H9 (cell line): ENCODE measurements at regions not wholly inside any gene's neighbourhood (a gene's known extent, or its start where the extent isn't known, plus 50 kb on each side); places are given as distances from the start of the nearest gene placed in this dataset.

Experiments used
- DNase-seq: peaks from one replicate; pipeline ENCODE4 v3.0.0-alpha.2; 2017
- H2AFZ ChIP-seq: one replicate; pipeline ENCODE4 v1.6.1; 2013; ENCODE audit warnings: mild to moderate bottlenecking, low read length, control low read depth, moderate library complexity
- H2AK5ac ChIP-seq: 2 replicates; pipeline ENCODE4 v1.6.1; 2013; ENCODE audit warnings: low read length, control low read depth, mixed read lengths; ENCODE audit not compliant: insufficient read length
- H2BK120ac ChIP-seq: one replicate; pipeline ENCODE4 v1.6.1; 2013; ENCODE audit warnings: low read depth, mild to moderate bottlenecking, low read length, control low read depth, inconsistent platforms; ENCODE audit not compliant: poor library complexity, severe bottlenecking
- H2BK12ac ChIP-seq: 2 replicates; pipeline ENCODE4 v1.6.1; 2013; ENCODE audit warnings: low read length, control low read depth, mixed read lengths, low read depth; ENCODE audit not compliant: insufficient read length
- H2BK15ac ChIP-seq: 2 replicates; pipeline ENCODE4 v1.6.1; 2013; ENCODE audit warnings: low read depth, low read length, control low read depth
- H2BK20ac ChIP-seq: one replicate; pipeline ENCODE4 v1.6.1; 2013; ENCODE audit warnings: low read depth, mild to moderate bottlenecking, low read length, control low read depth, inconsistent platforms; ENCODE audit not compliant: poor library complexity, severe bottlenecking
- H2BK5ac ChIP-seq: 2 replicates; pipeline ENCODE4 v1.6.1; 2013; ENCODE audit warnings: low read length, control low read depth, mixed read lengths; ENCODE audit not compliant: insufficient read length
- H3K14ac ChIP-seq: 2 replicates; pipeline ENCODE4 v1.6.1; 2013; ENCODE audit warnings: low read length, control low read depth; ENCODE audit not compliant: insufficient read depth
- H3K18ac ChIP-seq: 2 replicates; pipeline ENCODE4 v1.6.1; 2013; ENCODE audit warnings: low read depth, mild to moderate bottlenecking, mixed read lengths, low read length, control low read depth; ENCODE audit not compliant: insufficient read length
- H3K23ac ChIP-seq: 2 replicates; pipeline ENCODE4 v1.6.1; 2013; ENCODE audit warnings: low read length, control low read depth, mixed read lengths, low read depth; ENCODE audit not compliant: insufficient read length
- H3K23me2 ChIP-seq: 2 replicates; pipeline ENCODE4 v1.6.1; 2013; ENCODE audit warnings: low read depth, mild to moderate bottlenecking, mixed read lengths, low read length, control low read depth; ENCODE audit not compliant: insufficient read length, poor library complexity, severe bottlenecking
- H3K27ac ChIP-seq: 2 replicates; pipeline ENCODE4 v1.5.1; 2013; ENCODE audit warnings: low read length, control low read depth, mixed read lengths, low read depth; ENCODE audit not compliant: insufficient read length
- H3K27me3 ChIP-seq: 2 replicates; pipeline ENCODE4 v1.6.1; 2013; ENCODE audit warnings: low read length, control low read depth, inconsistent platforms; ENCODE audit not compliant: insufficient read depth
- H3K4ac ChIP-seq: 2 replicates; pipeline ENCODE4 v1.6.1; 2013; ENCODE audit warnings: low read depth, mild to moderate bottlenecking, control low read depth, inconsistent platforms, low read length, moderate library complexity
- H3K4me1 ChIP-seq: 2 replicates; pipeline ENCODE4 v1.6.1; 2013; ENCODE audit warnings: low read length, control low read depth, inconsistent platforms; ENCODE audit not compliant: insufficient read depth
- H3K4me2 ChIP-seq: 2 replicates; pipeline ENCODE4 v1.6.1; 2013; ENCODE audit warnings: low read length, control low read depth, mixed read lengths; ENCODE audit not compliant: insufficient read length, insufficient read depth
- H3K56ac ChIP-seq: 2 replicates; pipeline ENCODE4 v1.6.1; 2013; ENCODE audit warnings: low read depth, mild to moderate bottlenecking, mixed read lengths, low read length, control low read depth; ENCODE audit not compliant: insufficient read length
- H3K79me1 ChIP-seq: 2 replicates; pipeline ENCODE4 v1.6.1; 2013; ENCODE audit warnings: low read depth, mild to moderate bottlenecking, moderate library complexity, low read length, control low read depth, inconsistent platforms; ENCODE audit not compliant: insufficient read depth, poor library complexity, severe bottlenecking
- H3K79me2 ChIP-seq: 2 replicates; pipeline ENCODE4 v1.6.1; 2013; ENCODE audit warnings: low read length, control low read depth, inconsistent platforms; ENCODE audit not compliant: insufficient read depth
- H3K9ac ChIP-seq: 2 replicates; pipeline ENCODE4 v1.6.1; 2013; ENCODE audit warnings: low read length, control low read depth, mixed read lengths; ENCODE audit not compliant: insufficient read length; ENCODE audit errors: extremely low read depth
- H3K9me3 ChIP-seq: one replicate; pipeline ENCODE4 v1.6.1; 2013; ENCODE audit warnings: low read depth, low read length, inconsistent platforms; ENCODE audit not compliant: control insufficient read depth
- H3T11ph ChIP-seq: one replicate; pipeline ENCODE4 v1.6.1; 2013; ENCODE audit warnings: mild to moderate bottlenecking, low read length, control low read depth, inconsistent platforms
- H4K20me1 ChIP-seq: one replicate; pipeline ENCODE4 v1.6.1; 2013; ENCODE audit not compliant: control insufficient read depth, insufficient read length, insufficient read depth
- H4K5ac ChIP-seq: 2 replicates; pipeline ENCODE4 v1.6.1; 2013; ENCODE audit warnings: low read depth, mild to moderate bottlenecking, mixed read lengths, low read length, control low read depth; ENCODE audit not compliant: insufficient read length
- H4K8ac ChIP-seq: replicated peaks from 2 replicates; pipeline ENCODE4 v1.6.1; 2013; ENCODE audit warnings: low read length, control low read depth, mixed read lengths, low read depth; ENCODE audit not compliant: insufficient read length
- H4K91ac ChIP-seq: 2 replicates; pipeline ENCODE4 v1.6.1; 2013; ENCODE audit warnings: low read depth, mild to moderate bottlenecking, moderate library complexity, mixed read lengths, low read length, control low read depth; ENCODE audit not compliant: insufficient read length
- H3K27ac Mint-ChIP-seq, 3 experiments: 2 replicates in 2 of 3; 3 replicates in 1 of 3; pipeline ENCODE4 v1.8.0; 2020 to 2021; ENCODE audit warnings: mixed read lengths in 3 of 3, mild to moderate bottlenecking in 1 of 3, moderate library complexity in 1 of 3
- H3K27me3 Mint-ChIP-seq: 2 replicates; pipeline ENCODE4 v1.8.0; 2021; ENCODE audit warnings: low read depth, mild to moderate bottlenecking, moderate library complexity, mixed read lengths
- H3K36me3 Mint-ChIP-seq, 3 experiments: 2 replicates in 2 of 3; 3 replicates in 1 of 3; pipeline ENCODE4 v1.8.0; 2020 to 2021; ENCODE audit warnings: low read depth in 3 of 3, mixed read lengths in 3 of 3; ENCODE audit not compliant: insufficient read depth in 1 of 3
- H3K4me1 Mint-ChIP-seq, 2 experiments: 2 replicates each; pipeline ENCODE4 v1.8.0; 2020; ENCODE audit warnings: mixed read lengths in 2 of 2
- H3K4me3 Mint-ChIP-seq, 2 experiments: 2 replicates in 1 of 2; 3 replicates in 1 of 2; pipeline ENCODE4 v1.8.0; 2020 to 2021; ENCODE audit warnings: mild to moderate bottlenecking in 2 of 2, mixed read lengths in 2 of 2, moderate library complexity in 1 of 2
- H3K9me3 Mint-ChIP-seq, 2 experiments: 2 replicates in 1 of 2; 3 replicates in 1 of 2; pipeline ENCODE4 v1.8.0; 2020; ENCODE audit warnings: mild to moderate bottlenecking in 2 of 2, mixed read lengths in 2 of 2, moderate library complexity in 1 of 2
- WGBS: extraction: QIAGEN DNeasy Blood & Tissue Kit; methylation state at CpG from one replicate; pipeline ENCODE4 v1.1.7; 2013; ENCODE audit warnings: missing lambda C conversion rate, low lambda C conversion rate, mixed read lengths; ENCODE audit not compliant: insufficient read length; ENCODE audit errors: extremely low coverage; 5-methylcytosine and 5-hydroxymethylcytosine counted together
- TF ChIP-seq, protein P1 (sequence below): fragments of 200-600 bp; sonication (generic); conservative IDR thresholded peaks from 3 replicates; pipeline ENCODE4 v1.8.0; 2021; ENCODE audit warnings: antibody characterized with exemption, mild to moderate bottlenecking

- no CpG with 5 or more reads among the region's 1 CpG for WGBS
- no peaks in the 10 kb centered on the region for H3K79me1 ChIP-seq
- H3K4ac ChIP-seq: no peak overlapping the region
- no peak overlapping the region for H3K18ac ChIP-seq
- no peak overlapping the region for H2AK5ac ChIP-seq
- Mint-ChIP-seq H3K27ac (no peak overlapping the region), H3K4me3 (no peak overlapping the region), H3K27me3 (no peaks in the 10 kb centered on the region), H3K9me3 (no peaks in the 10 kb centered on the region; a peak in 2 of 5 replicates), H3K36me3 (no peaks in the 10 kb centered on the region), H3K4me1 (peaks cover 0 to 8% of the 10 kb centered on the region in 2 experiments; a peak in 2 of 4 replicates)
- H3K23me2 ChIP-seq: no peaks in the 10 kb centered on the region
- H2BK20ac ChIP-seq: no peak overlapping the region
- H3K4me2 ChIP-seq: no peak overlapping the region
- no peak overlapping the region for H3K9ac ChIP-seq
- H2BK5ac ChIP-seq: no peak overlapping the region
- no peaks in the 10 kb centered on the region for H3K9me3 ChIP-seq
- H3K56ac ChIP-seq: no peak overlapping the region
- no peak overlapping the region for H4K8ac ChIP-seq
- no peak for DNase-seq
- no peak overlapping the region for H3K14ac ChIP-seq
- no peaks in the 10 kb centered on the region for H3K79me2 ChIP-seq
- H4K20me1 ChIP-seq: no peaks in the 10 kb centered on the region
- TF ChIP-seq, protein P1, sequence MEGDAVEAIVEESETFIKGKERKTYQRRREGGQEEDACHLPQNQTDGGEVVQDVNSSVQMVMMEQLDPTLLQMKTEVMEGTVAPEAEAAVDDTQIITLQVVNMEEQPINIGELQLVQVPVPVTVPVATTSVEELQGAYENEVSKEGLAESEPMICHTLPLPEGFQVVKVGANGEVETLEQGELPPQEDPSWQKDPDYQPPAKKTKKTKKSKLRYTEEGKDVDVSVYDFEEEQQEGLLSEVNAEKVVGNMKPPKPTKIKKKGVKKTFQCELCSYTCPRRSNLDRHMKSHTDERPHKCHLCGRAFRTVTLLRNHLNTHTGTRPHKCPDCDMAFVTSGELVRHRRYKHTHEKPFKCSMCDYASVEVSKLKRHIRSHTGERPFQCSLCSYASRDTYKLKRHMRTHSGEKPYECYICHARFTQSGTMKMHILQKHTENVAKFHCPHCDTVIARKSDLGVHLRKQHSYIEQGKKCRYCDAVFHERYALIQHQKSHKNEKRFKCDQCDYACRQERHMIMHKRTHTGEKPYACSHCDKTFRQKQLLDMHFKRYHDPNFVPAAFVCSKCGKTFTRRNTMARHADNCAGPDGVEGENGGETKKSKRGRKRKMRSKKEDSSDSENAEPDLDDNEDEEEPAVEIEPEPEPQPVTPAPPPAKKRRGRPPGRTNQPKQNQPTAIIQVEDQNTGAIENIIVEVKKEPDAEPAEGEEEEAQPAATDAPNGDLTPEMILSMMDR: no peak
- no peak overlapping the region for H3K23ac ChIP-seq
- H4K5ac ChIP-seq: no peak overlapping the region
- no peak overlapping the region for H2BK120ac ChIP-seq
- no peak overlapping the region for H2BK15ac ChIP-seq
- H4K91ac ChIP-seq: no peak overlapping the region
- no peak overlapping the region for H2AFZ ChIP-seq
- H3K4me1 ChIP-seq: no peaks in the 10 kb centered on the region
- no peaks in the 10 kb centered on the region for H3K27me3 ChIP-seq
- no peak overlapping the region for H2BK12ac ChIP-seq
- H3T11ph ChIP-seq: no peak overlapping the region
- no peak overlapping the region for H3K27ac ChIP-seq
These were observed 384.5 kb downstream of the GRXCR1 start for GRCh38 chr4:43277003-43277402.
